Central memory CD8-positive, alpha-beta T cell (primary cell): ENCODE measurements at regions not wholly inside any gene's neighbourhood (a gene's known extent, or its start where the extent isn't known, plus 50 kb on each side); places are given as distances from the start of the nearest gene placed in this dataset.
"Not testable (repeated sequence)": the region's sequence is repeated elsewhere in the genome, so short reads cannot be mapped to it uniquely, and the experiment has no call there.

Experiments used
- ATAC-seq: fragments of 150-1000 bp; cut with Tn5 transposase; replicated peaks from 2 replicates; pipeline ENCODE4 v1.10.0; 2022; ENCODE audit warnings: mild to moderate bottlenecking, moderate FRiP score, moderate number of reproducible peaks; ENCODE audit not compliant: poor library complexity, severe bottlenecking; ENCODE audit errors: extremely low read depth
- DNase-seq, 2 donors: peaks; one replicate each; pipeline ENCODE4 v3.0.0; 2021; ENCODE audit warnings: low spot score in 2 of 2
- H3K27ac Mint-ChIP-seq: one replicate; pipeline ENCODE4 v1.8.0; 2022; ENCODE audit warnings: low read depth, mild to moderate bottlenecking, moderate library complexity, mixed read lengths
- H3K27me3 Mint-ChIP-seq: one replicate; pipeline ENCODE4 v1.8.0; 2022; ENCODE audit warnings: mixed read lengths
- H3K36me3 Mint-ChIP-seq: one replicate; pipeline ENCODE4 v1.8.0; 2022; ENCODE audit warnings: mild to moderate bottlenecking, moderate library complexity, mixed read lengths; ENCODE audit not compliant: insufficient read depth
- H3K4me1 Mint-ChIP-seq: one replicate; pipeline ENCODE4 v1.8.0; 2022; ENCODE audit warnings: mixed read lengths
- H3K4me3 Mint-ChIP-seq: one replicate; pipeline ENCODE4 v1.8.0; 2022; ENCODE audit warnings: mild to moderate bottlenecking, moderate library complexity, mixed read lengths
- H3K9me3 Mint-ChIP-seq: one replicate; pipeline ENCODE4 v1.8.0; 2022; ENCODE audit warnings: mixed read lengths

- Mint-ChIP-seq H3K27ac (no peak overlapping the region), H3K9me3 (no peaks in the 10 kb centered on the region), H3K4me3 (no peak overlapping the region), H3K36me3 (no peaks in the 10 kb centered on the region), H3K27me3 (peaks cover 9% of the 10 kb centered on the region), H3K4me1 (peaks cover 12% of the 10 kb centered on the region)
- DNase-seq = no peak
- ATAC-seq = no peak
Observed at GRCh38 chr3:107925851-107926250, 165.0 kb downstream of the CD47 start.

- Mint-ChIP-seq H3K27me3 (peaks cover 55% of the 10 kb centered on the region), H3K9me3 (no peaks in the 10 kb centered on the region), H3K27ac (no peak overlapping the region), H3K4me1 (no peaks in the 10 kb centered on the region), H3K4me3 (no peak overlapping the region), H3K36me3 (no peaks in the 10 kb centered on the region)
- ATAC-seq (no peak), DNase-seq (no peak)
Observed at GRCh38 chr3:107921038-107921437, 169.8 kb downstream of the CD47 start.

- Mint-ChIP-seq H3K27me3 (peaks cover 59% of the 10 kb centered on the region), H3K36me3 (no peaks in the 10 kb centered on the region), H3K9me3 (no peaks in the 10 kb centered on the region), H3K4me1 (no peaks in the 10 kb centered on the region), H3K4me3 (no peak overlapping the region), H3K27ac (no peak overlapping the region)
- no peak for DNase-seq
- no peak for ATAC-seq
Observed at GRCh38 chr3:107920538-107920937, 170.3 kb downstream of the CD47 start.

DNA sequence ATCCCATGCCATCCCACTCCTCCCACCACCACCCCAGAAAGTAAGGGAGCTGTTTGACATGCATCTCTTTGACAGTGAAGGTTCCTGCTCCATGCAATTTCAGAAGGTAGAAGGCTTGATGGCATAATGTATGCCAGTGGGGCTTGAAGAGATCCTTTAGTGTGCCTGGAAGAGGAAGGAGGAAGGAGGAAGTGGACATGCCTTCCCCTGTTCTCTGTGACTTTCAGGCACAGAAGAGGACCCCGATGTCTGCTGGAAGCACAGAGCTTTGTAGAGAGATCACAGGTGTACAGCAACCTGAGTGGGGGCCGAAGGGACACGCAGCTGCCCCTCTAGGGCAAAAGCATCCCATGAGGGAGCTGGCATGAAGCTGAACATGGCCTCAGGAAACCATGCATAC lies 171.6 kb downstream of the CD47 start:
- ATAC-seq (no peak), DNase-seq (no peak)
- no peaks in the 10 kb centered on the region for H3K4me1 Mint-ChIP-seq
- no peak overlapping the region for H3K27ac Mint-ChIP-seq
- H3K36me3 Mint-ChIP-seq = no peaks in the 10 kb centered on the region
- H3K4me3 Mint-ChIP-seq = no peak overlapping the region
- H3K9me3 Mint-ChIP-seq = no peaks in the 10 kb centered on the region
- H3K27me3 Mint-ChIP-seq = peaks cover 68% of the 10 kb centered on the region

DNA sequence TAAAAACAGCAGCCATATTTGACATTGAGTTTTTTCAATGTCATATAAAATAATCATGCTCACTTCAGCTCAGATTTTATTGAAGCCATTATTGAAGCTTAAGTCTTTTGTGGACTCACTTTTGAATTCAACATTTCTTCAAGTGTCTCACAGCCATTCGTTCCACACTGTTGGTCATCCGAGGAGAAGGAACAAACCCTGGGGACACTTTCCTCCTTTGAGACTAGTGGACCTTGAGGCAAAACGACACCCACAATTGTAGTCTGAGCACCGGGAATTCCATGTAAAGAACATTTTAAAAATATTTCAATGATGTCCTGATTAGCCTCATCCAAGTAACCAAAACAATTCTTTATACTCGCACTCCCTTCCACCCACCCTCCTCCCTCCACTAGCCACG lies 174.7 kb downstream of the CD47 start:
- peaks cover 62% of the 10 kb centered on the region for H3K27me3 Mint-ChIP-seq
- H3K4me3 Mint-ChIP-seq = no peak overlapping the region
- H3K9me3 Mint-ChIP-seq = no peaks in the 10 kb centered on the region
- no peak overlapping the region for H3K27ac Mint-ChIP-seq
- peaks cover 4% of the 10 kb centered on the region for H3K4me1 Mint-ChIP-seq
- ATAC-seq (no peak), DNase-seq (no peak)
- no peaks in the 10 kb centered on the region for H3K36me3 Mint-ChIP-seq

DNA sequence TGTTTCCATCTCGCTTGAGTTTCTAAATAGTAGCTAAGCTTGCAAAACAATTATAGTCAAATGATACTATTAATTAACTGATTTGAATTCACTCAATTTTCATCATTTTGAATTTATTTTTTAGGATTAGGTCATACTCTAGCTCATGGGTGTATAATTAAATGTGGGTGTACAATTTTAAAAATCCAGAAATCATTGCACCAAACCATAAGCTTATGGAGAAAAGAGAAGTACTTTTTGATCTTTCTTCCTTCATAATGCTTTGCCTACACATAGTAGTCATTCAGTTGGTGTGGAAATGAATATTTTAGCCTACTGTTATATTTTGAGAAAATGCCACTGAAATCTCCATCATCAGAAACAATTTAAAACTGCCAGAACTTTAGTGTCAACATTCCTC lies 175.1 kb downstream of the CD47 start:
- ATAC-seq (no peak), DNase-seq (no peak)
- Mint-ChIP-seq H3K4me3 (no peak overlapping the region), H3K4me1 (peaks cover 7% of the 10 kb centered on the region), H3K36me3 (no peaks in the 10 kb centered on the region), H3K27ac (no peak overlapping the region), H3K9me3 (no peaks in the 10 kb centered on the region), H3K27me3 (peaks cover 58% of the 10 kb centered on the region)

DNA sequence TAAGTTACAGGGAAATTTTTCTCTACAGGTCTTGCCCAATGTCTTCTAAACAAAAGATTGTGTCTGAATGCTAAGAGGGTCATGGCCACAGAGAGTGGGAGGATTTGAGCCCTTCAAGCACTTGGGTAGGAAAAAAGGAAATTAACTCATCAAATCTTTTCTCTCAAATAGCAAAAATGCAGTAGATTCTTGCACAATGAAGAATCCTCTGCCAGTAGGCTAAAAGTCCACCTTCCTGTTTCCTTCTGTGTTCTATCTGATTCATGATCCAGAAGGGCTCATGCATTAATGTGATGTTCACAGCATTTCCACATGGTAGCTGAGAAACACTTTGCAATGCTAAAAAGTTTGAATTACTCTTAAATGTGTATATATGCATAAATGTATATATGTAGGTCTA lies 177.1 kb downstream of the CD47 start:
- DNase-seq (no peak), ATAC-seq (no peak)
- Mint-ChIP-seq H3K4me3 (no peak overlapping the region), H3K4me1 (peaks cover 12% of the 10 kb centered on the region), H3K9me3 (no peaks in the 10 kb centered on the region), H3K27ac (no peak overlapping the region), H3K27me3 (peaks cover 40% of the 10 kb centered on the region), H3K36me3 (no peaks in the 10 kb centered on the region)

- no peaks in the 10 kb centered on the region for H3K36me3 Mint-ChIP-seq
- peaks cover 17% of the 10 kb centered on the region for H3K27me3 Mint-ChIP-seq
- H3K27ac Mint-ChIP-seq = no peak overlapping the region
- ATAC-seq (no peak), DNase-seq (no peak)
- H3K9me3 Mint-ChIP-seq = no peaks in the 10 kb centered on the region
- H3K4me1 Mint-ChIP-seq = peaks cover 12% of the 10 kb centered on the region
- no peak overlapping the region for H3K4me3 Mint-ChIP-seq
Observed at GRCh38 chr3:107911337-107912000, 179.4 kb downstream of the CD47 start.

DNA sequence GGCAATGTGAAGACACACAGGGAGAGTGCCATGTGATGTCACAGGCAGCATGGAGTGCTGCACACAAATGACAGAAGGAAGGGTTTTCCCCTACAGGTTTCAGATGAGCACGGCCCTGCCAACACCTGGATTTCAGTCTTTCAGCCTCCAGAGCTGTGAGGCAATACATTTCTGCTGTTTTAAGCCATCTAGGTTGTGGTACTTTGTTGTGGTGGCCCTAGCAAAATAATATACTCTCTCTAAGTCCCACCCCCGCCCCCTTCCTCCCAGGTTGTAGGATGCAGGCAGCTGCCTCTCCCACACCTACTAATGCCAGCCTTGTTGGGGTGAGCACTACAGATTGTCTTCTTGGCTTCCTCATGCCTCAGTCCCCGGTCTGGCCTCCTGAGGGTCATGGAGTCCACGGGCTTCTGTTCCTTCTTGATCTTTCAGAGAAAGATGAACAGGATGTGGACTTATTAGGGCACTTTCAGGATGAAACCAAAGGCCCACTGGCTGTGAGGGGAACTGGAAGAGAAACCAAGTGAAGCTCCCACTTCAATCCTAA lies 180.0 kb downstream of the CD47 start:
- H3K36me3 Mint-ChIP-seq = no peaks in the 10 kb centered on the region
- no peaks in the 10 kb centered on the region for H3K9me3 Mint-ChIP-seq
- H3K27ac Mint-ChIP-seq = no peak overlapping the region
- H3K27me3 Mint-ChIP-seq = peaks cover 11% of the 10 kb centered on the region
- H3K4me1 Mint-ChIP-seq = peaks cover 12% of the 10 kb centered on the region
- ATAC-seq = peak; percentile 52
- no peak overlapping the region for H3K4me3 Mint-ChIP-seq
- DNase-seq = no peak

GRCh38 chr3:107909583-107909982 lies 181.2 kb downstream of the CD47 start:
- not testable (repeated sequence) for H3K4me3 Mint-ChIP-seq, ATAC-seq, H3K9me3 Mint-ChIP-seq

GRCh38 chr3:107907996-107908395 lies 182.8 kb downstream of the CD47 start:
- Mint-ChIP-seq H3K9me3 (no peaks in the 10 kb centered on the region), H3K27me3 (peaks cover 15% of the 10 kb centered on the region), H3K36me3 (no peaks in the 10 kb centered on the region), H3K4me3 (no peak overlapping the region), H3K27ac (no peak overlapping the region), H3K4me1 (peaks cover 12% of the 10 kb centered on the region)
- DNase-seq (no peak), ATAC-seq (no peak)

More at GRCh38 chr3:107909583-107909982, 181.2 kb downstream of the CD47 start:
- not testable (repeated sequence) for H3K27ac Mint-ChIP-seq, H3K36me3 Mint-ChIP-seq, DNase-seq
- peaks cover 13% of the 10 kb centered on the region for H3K27me3 Mint-ChIP-seq
- H3K4me1 Mint-ChIP-seq = peaks cover 12% of the 10 kb centered on the region

DNA sequence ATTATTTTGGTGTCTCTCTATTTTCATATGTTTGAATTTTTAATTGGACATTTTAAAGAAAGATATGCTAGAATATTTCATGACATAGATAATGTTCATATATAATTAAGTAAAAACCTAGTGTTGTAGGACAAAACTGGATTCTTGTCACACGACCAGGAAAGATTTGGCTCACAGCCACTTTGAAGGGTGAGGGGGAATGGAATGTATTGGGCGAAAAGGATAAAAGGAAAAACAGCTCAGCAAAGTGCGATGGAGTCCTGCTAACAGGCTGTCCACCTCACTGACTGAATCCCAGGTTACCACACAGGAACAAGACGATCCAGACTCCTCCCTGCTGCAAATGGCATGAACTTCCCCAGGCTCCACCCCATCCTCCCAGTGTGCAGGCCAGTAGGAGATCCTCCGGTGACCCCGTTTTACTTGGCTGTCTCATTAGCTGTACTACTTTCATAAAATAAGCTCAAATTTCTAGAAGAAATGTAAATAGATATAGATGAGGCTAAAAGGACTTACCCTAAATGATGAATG lies 186.2 kb downstream of the CD47 start:
- H3K27ac Mint-ChIP-seq = no peak overlapping the region
- DNase-seq (no peak), ATAC-seq (no peak)
- no peaks in the 10 kb centered on the region for H3K9me3 Mint-ChIP-seq
- no peaks in the 10 kb centered on the region for H3K36me3 Mint-ChIP-seq
- H3K27me3 Mint-ChIP-seq = peaks cover 49% of the 10 kb centered on the region
- H3K4me1 Mint-ChIP-seq = no peaks in the 10 kb centered on the region
- no peak overlapping the region for H3K4me3 Mint-ChIP-seq

- Mint-ChIP-seq H3K4me1 (no peaks in the 10 kb centered on the region), H3K36me3 (no peaks in the 10 kb centered on the region), H3K4me3 (no peak overlapping the region), H3K27me3 (peaks cover 72% of the 10 kb centered on the region), H3K9me3 (no peaks in the 10 kb centered on the region), H3K27ac (no peak overlapping the region)
- ATAC-seq = no peak
- DNase-seq = no peak
Observed at GRCh38 chr3:107899990-107900651, 190.7 kb downstream of the CD47 start.
